ENCODE measurements at regions not wholly inside any gene's neighbourhood (a gene's known extent, or its start where the extent isn't known, plus 50 kb on each side); places are given as distances from the start of the nearest gene placed in this dataset.

DNA sequence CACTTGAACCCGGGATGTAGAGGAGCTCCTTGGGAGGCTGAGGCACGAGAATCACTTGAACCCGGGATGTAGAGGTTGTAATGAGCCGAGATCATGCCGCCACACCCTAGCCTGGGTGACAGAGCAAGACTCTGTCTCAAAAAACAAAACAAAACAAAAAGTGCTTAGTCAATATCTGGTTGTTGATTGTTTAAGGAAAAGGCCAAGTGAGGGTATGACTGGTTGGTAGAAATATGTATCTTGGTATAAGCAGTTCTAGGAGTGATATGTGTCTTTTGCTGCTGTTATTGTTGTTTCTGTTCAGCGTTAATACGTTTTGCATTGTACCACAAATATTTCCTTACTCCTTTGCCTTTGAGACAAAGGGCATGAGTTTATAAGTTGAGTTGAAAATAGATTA is 210.7 kb upstream of the DMRT1 start:
- no peak for DNase-seq (ENCODE audit: low read depth)

DNA sequence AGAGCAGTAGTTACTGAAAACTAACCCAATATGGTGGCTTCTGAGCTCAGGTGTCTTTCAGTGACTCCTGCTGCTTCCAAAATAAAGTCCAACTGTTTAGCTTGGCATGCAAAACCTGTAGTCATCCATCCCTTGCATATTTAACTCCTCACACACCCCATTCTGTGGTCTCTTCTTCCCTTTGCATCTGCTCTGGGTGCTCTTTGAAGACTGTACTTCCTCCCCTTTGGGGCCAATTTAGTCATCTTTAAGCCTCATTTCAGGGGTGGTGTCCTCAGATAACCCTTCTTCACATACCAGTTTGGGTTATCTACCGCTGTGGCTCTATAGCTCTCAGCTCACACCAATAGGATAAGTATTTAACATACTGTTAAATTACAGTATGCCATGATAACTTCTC is 209.9 kb upstream of the DMRT1 start:
- DNase-seq (ENCODE audit: low read depth), result no peak

DNA sequence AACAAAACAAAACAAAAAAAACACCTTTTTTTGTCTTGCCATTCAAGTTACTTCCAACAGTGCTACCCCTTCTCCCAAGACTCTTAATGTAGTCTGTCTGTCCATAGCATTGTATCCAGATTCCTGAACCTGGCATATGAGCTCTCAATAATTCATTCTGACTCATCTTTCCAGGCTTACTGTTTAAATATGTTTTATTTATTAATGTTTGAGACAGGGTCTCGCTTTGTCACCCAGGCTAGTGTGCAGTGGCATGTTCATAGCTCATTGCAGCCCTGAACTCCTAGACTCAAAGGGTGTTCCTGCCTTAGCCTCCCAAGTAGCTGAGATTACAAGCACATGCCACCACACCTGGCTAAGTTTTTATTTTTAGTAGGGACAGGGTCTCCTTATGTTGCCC is 208.0 kb upstream of the DMRT1 start:
- DNase-seq (ENCODE audit: low read depth), result no peak

DNA sequence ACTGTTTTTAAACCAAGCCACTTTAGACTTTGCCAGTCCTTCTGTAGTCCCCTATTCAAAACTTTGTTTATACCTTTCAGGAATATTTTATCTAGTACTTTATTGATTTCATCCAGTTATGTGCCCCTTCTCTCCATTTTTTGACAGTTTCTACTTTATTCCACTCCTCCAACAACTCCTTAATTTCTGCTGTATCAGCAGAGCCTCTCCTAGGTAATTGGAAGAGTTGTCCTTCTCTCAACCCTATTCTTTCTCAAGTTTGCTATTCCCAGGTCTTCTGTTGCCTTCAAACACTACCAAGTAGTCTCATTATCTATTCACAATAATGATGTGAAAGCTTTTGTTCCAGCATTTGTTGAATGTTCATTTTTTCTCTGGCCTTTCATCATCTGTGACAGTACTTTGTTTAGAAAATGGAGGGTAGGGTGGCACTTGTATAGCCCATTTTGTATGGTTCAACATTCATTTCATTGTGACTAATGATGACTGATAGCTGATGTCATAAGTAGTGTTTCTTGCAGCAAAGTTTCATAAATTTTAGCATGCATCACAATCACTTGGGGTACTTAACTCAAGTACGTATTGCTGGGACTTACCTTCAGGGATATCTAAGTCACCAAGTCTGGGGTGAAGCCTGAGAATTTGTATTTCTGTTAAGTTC is 204.4 kb upstream of the DMRT1 start:
- no peak for DNase-seq (ENCODE audit: low read depth)

DNA sequence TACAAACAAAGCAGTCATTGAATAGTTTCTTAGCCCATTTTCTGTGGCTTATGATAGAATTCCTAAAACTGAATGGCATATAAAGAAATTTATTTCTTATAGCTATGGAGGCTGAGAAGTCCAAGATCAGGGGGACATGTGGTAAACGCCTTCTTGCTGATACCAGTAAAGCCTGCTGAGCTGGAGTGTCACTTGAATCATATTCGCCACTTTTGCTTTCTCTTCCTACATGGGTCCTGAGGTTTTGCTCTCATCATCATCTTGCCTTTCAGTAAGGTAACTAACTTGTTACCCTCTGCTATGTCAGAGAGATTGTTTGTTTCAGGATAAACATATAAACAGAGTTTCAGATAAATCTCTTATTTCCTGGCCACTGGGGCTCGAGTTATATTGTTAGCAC is 203.3 kb upstream of the DMRT1 start:
- DNase-seq (ENCODE audit: low read depth), result no peak

DNA sequence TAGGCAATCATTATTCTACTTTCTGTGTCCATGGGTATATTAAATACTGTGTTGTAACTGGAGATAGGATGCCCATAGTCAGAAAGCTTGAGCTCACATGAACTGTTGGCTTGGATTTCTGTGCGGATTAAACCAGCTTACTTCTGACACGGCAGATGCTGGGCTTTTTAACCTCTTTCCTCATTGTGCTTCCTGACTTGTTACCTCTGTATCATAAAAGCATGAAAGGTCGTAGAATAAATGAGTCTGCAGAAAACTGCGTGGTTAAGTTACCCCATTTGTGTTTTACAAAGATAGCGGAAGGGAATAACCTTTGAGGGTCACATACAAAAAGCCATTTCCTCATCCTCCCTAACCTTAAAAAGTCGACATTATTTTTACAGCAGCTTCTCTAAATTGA is 199.5 kb upstream of the DMRT1 start:
- DNase-seq (ENCODE audit: low read depth), result no peak

DNA sequence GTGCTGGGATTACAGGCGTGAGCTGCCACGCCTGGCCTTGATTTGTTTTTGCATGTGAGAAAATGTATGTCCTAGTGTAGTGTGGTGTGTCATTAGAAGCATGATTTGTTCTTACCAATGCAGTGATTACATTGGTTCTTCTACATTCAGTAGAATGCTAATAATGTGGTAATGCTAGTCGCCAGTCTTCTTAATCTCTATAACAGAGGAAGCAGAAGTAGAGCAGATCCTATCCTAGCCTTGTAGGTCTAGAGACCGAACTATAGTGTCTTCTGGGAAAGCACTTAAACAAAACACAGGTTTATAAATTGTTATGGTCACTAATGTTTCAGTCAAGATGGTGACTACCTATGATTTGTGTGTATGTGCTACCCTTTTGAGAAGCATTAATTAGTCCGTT is 197.5 kb upstream of the DMRT1 start:
- no peak for DNase-seq (ENCODE audit: low read depth)

DNA sequence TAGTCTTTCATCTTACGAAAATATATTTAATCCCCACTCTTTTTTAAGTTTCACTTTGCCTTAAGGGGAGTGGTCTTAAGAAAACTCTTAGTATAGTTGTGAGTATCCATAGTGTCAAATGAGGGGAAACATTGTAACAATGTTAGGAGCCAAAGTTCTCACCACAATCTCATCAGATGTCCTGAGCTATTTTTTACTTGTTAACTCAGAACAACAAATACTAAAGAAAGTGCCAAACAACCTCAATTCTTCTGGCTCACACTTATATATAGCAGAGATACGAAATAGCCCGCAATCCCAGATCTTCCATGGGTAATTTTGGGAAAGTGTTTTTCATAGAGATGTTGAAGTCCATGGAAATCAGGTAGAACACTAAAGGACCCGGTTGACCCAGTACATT is 194.0 kb upstream of the DMRT1 start:
- DNase-seq (ENCODE audit: low read depth), result no peak

DNA sequence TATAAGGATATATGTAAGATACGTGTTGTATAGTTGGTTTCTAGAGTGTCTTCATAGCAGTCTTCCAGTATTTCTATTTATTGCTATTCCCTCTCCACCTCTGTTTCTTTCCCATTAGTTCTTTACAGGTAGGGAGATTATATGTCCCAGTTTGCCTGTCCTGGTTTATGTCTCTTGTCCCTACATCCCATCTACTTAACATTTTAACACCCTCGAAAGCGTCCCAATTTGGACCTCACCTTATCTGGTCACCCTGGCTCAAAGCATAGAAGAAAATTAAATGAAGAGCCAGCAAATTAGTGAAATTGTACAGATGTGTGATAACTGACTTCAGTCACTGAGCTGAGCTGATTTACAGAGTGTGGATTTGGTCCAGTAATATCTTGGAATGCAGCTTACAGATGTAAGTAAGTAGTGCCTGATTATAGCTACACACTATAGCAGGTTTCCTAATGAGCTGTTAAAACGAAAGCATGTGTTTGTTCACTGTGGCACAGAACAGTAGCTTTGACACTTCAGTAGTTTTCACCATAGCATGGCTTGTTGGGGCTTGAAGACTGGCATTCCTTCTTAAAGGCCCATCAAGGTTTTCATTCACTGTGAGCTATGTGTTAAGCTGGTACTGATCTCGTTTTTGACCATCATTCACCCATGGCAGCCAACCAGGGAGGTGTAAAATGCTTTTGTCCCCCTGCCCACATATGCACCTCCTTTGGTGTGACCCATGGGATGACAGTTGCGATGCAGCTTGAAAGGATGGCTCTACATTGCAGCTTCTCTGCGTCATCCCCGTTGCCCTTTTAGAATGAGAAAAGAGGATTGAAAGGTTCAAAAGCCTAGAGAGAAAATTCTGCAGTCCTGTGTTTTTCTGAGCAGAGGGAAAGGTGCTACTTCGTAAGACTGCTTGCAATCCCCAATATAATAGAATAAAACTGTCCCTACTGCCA is 192.1 kb upstream of the DMRT1 start:
- DNase-seq (ENCODE audit: low read depth), result no peak

DNA sequence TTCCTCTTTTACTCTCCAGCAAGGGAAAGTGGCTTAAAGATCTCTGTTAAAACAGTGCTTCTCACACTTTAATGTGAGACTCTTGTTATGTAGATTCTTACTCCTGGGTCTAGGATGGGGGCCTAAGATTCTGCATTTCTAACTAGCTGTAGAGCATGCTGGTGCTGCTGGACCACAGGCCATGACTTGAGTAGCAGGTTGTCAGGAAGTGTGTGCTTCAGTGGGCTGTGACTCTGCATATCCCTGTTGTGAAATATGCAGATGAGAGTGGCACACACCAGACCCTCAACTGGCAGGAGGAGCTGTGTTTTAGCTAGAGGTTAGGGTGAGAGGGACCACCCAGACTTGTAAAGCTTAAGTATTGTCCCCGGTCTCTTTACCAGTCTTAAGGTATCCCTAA is 191.1 kb upstream of the DMRT1 start:
- DNase-seq (ENCODE audit: low read depth), result no peak

DNA sequence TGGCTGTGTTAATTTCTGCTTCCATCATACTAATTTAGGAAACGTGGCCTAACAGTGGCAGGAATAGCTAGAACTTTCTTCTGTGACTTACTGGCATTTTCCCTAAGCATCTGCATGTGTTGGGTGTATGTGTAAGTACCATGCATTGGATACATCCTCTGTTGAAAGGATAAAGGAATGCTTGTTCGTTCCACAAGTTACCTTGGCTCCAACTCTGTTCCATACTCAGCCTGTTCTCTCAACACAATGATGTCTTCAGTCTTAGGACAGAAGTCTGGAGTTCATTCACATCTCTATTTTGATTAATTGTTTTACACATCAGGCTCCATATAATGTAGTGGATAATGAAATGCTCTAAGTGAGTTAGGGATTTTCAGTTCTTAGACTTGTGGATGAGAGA is 190.1 kb upstream of the DMRT1 start:
- DNase-seq (ENCODE audit: low read depth), result no peak

DNA sequence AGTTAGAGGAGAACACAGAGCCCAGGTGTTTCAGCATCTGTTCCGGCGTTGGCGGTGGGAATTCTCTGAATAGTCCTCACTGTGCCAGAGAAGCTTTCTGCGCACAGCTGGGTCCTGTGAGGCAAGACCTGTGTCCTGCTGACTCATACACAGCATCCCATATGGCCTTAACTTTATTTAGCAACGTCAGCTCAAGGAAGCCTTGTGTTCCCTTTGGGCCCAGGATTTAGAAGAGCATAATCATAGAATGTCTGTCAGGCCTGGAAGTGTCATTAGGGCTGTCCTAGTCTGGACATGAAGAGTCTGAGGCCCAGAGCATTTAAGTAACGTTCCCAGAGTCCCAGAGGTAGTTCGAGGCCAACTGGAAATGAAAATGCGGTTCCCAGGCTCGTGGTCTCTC is 188.6 kb upstream of the DMRT1 start:
- no peak for DNase-seq (ENCODE audit: low read depth)

DNA sequence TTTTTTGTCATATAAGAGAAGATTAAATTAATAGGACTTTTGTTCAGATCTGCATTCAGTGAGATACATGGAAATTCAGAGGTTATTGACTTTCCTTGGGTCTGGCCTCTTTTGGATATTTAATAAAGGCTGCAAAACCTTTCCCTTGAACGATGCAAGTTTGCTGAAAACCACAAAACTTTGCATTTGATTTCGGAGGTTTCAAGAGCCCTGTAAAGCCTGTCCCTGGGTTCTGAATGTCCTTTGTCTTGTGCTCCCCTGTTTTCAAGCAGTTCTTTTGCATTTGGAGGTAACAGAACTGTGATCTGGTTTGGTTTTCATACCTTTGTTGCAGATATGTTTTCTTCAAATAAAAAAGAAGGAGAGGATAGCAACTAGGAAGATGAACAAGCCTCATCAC is 188.1 kb upstream of the DMRT1 start:
- DNase-seq (ENCODE audit: low read depth), result no peak

DNA sequence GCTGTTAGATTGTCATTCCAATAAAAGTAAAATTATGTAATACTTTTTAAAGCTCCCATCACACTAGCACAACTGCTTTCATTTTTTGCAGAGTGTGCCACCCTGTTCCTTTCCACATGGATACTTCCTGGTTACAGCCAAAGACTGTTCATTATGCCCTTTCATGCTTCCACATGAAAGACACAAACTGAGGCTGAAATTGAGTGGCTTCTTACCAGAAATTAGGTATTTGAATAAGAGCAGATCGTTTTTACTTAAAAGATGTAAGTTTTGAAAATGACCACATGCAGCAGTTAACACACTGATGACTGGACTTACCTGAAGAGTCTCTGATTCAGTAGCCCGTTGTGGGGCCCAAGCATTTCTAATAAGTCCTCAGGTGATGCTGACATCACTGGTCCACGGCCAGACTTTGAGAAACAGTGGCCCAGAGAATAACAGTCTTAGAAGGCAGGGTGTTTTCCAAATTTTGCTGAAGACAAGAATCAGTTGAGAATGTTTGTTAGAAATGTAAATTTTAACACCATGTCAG is 187.6 kb upstream of the DMRT1 start:
- no peak for DNase-seq (ENCODE audit: low read depth)

DNA sequence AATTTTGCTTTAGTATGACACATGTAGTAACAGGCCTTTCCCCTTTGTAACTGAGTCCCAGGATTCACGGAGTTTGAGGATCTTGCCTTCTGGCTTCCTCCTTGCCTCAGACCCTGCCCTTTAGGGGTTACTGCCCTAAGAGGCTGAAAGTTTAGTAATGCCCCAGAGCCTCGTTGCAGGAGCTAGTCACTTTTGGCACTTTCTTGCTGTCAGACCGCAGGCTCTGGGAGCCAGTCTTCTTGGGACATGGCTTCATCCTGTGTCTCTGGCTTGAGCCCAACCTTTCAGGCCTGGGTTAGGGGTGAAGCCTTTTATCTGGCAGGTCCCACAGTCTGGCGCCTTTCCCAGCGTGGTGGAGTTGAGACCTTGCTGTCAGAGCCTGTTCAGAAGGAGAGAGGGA is 185.6 kb upstream of the DMRT1 start:
- DNase-seq (ENCODE audit: low read depth), result no peak

DNA sequence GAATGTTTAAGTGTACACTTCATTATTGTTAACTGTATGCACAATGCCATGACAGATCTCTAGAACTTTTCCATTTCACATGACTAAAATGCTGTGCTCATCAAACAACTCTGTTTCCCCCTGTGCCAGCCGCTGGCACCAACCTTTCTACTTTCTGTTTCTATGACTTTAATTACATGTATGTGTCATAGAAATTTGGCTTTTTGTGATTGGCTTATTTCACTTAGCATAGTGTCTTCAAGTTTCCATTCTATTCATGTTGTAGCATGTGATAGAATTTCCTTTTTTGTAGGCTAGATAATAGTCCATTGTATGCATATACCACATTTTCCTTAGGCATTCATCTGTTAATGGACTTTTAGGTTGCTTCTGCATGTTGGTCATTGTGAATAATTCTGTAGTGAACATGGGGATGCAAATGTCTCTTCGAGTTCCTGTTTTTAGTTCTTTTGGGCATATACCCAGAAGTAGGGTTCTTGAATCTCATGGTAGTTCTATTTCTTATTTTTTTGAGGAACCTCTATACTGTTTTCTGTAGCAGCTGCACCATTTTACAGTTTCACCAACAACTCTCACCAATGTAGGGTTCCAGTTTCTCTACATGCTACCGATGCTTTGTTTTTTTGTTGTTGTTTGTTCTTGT is 184.4 kb upstream of the DMRT1 start:
- DNase-seq (ENCODE audit: low read depth), result no peak

DNA sequence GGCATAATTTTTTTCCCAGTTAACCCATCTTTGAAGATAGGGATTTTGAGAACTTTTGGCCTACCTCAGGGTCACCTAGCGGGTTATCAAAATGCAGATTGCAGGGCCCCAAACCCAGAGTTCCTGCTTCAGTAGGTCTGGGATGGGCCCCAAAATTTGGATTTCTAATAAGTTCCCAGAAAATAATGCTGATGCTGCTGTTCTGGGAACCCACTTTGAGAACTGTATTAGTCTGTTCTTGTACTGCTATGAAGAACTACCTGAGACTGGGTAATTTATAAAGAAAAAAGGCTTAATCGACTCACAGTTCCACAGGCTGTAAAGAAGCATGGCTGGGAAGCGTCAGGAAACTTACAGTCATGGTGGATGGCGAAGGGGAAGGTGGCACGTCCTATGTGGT is 182.2 kb upstream of the DMRT1 start:
- DNase-seq (ENCODE audit: low read depth), result no peak

DNA sequence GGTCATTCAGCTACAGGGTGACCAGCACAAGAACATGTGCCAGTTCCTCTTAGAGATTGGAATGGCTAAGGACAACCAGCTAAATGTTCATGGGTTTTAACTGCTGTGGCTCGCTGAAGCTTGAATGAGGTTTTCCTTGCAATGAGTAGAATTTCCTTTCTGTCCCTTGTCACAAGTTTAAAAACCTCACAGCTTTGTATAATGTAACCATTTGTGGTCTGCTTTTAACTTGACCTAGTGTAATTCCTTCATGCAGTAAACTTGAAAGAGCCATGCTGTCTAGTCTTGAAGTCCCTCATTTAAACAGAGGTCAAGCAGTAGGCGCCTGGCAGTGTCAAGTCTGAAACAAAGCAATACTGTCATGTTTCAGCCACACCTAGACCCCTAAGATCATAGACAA is 181.3 kb upstream of the DMRT1 start:
- DNase-seq (ENCODE audit: low read depth), result no peak

DNA sequence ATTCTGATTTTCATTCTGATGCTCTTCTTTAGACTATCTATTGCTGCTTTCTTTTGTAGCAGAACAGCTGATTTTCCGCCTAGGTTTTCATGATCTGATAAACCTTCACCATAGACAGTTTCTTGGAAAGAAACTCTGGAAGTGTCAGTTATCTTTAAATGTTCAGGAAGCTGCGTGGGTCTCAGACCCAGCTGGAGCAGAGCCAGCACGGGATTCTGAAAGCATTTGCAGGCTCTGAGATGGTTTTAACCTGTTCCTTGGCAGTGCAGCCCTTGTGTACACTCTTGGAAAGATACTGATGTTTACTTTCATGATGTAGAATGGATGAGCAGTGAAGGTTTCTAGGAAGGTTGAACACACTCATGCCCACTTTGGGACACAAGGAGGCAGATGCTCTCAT is 178.0 kb upstream of the DMRT1 start:
- DNase-seq (ENCODE audit: low read depth), result no peak

DNA sequence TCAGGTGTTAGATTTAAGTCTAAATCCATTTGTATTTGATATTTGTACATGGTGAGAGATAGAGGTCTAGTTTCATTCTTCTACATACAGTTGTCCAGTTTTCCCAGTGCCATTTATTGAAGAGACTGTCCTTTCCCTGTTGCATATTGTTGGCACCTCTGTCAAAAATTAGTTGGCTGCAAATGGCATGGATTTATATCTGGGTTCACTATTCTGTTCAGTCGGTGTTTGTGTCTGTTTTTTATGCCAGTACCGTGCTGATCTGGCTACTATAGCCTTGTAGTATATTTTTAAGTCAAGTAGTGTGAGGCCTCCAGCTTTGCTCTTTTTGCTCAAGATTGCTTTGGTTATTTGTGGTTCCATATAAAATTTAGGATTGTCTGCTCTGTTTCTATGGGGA is 176.2 kb upstream of the DMRT1 start:
- no peak for DNase-seq (ENCODE audit: low read depth)

DNA sequence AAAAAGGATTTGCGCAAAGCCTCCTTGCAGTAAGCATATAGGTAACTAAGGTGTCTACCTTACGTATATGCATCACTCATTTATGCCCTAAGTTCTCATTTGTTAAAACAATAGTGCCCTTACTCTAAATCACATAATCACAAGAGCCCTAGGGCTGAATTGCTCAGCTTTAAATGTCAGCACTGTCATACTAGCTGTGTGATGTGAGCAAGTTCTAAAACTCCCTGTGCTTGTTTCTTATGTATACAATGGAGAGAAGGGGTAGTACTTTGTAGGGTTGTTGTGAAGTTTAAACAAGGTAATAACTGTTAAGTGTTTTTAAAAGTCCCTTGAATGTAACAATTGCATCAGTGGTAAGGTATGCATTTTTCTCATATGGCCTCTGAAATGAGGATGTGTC is 169.5 kb upstream of the DMRT1 start:
- DNase-seq (ENCODE audit: low read depth), result no peak

DNA sequence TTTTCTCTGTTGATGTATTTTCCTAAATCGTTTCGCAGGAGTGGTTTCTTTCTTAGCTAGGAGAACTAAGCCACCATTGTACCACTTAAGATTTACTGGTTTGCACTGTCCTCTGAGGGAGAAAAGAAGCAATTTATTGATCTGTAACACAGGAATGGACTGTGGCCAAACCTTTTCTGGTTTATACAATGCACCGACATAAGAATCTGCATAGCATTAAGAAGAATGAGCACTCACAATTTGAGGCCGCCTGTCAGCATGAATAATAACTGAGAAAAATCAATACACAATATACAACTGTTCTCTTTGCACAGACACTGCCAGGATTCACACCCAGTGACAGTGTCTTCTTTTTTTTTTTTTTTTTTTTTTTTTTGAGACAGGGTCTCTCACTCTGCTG is 168.6 kb upstream of the DMRT1 start:
- no peak for DNase-seq (ENCODE audit: low read depth)

Data from activated T-cell treated with anti-CD3 and anti-CD28 coated beads for 48 hours (primary cell).